ENCODE measurements at regions not wholly inside any gene's neighbourhood (a gene's known extent, or its start where the extent isn't known, plus 50 kb on each side); places are given as distances from the start of the nearest gene placed in this dataset.

DNA sequence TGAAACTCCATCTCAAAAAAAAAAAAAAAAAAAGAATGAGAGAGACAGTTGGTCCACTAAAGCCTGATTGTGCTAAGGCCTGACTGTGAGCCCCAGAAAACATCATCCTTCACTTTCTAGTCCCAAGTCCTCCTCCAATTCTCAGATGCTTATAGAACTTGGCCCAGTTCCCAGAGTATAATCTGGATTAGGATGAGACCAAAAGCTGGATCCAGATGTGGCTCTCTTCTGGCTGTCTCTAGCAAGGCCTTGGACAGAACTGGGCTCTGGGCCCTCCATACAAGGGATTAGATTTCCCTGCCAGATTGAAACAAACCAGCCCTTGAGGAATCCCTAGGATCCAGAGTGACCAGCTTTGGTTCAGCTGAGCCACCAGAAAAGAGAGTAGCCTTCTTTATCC is 98.4 kb upstream of the ZNF366 start:
- Histone ChIP-seq H3K9me2 (no peaks in the 10 kb centered on the region), H4K20me1 (ENCODE audit: insufficient read depth) (no peaks in the 10 kb centered on the region), H3K79me2 (ENCODE audit: insufficient read depth) (no peaks in the 10 kb centered on the region), H3K4me1 (ENCODE audit: control insufficient read depth in 1 of 2, insufficient read depth in 2 of 2, low read depth in 1 of 2, low read length in 1 of 2) (peaks cover 6 to 23% of the 10 kb centered on the region in 2 experiments; a peak in 3 of 4 replicates), H3K27ac (ENCODE audit: low read depth in 2 of 2, low read length in 1 of 2) (no peak overlapping the region), H3K36me3 (replicated peaks in 1 of 2; ENCODE audit: control insufficient read depth in 1 of 2, insufficient read depth in 2 of 2, low read length in 1 of 2) (no peaks in the 10 kb centered on the region), H3F3A (replicated peaks; ENCODE audit: insufficient read depth) (peaks cover 13% of the 10 kb centered on the region), H2AFZ (ENCODE audit: low read depth) (no peak overlapping the region), H3K9me3 (no peaks in the 10 kb centered on the region), H3K27me3 (ENCODE audit: insufficient read depth) (no peaks in the 10 kb centered on the region), H3K4me3 (ENCODE audit: low read depth in 2 of 2, low read length in 1 of 2) (no peak overlapping the region), H3K4me2 (no peak overlapping the region), H3K9ac (no peak overlapping the region)
- no peak for TF ChIP-seq RFX5 (IDR thresholded peaks at IDR 0.05; ENCODE audit: low read length)
- ChIA-PET CTCF (interaction anchor here (0.9 kb wide), 1 partner anchor 10 kb away, joined by 3 read pairs; no protein-coding TSS in a partner anchor), POLR2A (no interaction called here)
- no peak for DNase-seq

DNA sequence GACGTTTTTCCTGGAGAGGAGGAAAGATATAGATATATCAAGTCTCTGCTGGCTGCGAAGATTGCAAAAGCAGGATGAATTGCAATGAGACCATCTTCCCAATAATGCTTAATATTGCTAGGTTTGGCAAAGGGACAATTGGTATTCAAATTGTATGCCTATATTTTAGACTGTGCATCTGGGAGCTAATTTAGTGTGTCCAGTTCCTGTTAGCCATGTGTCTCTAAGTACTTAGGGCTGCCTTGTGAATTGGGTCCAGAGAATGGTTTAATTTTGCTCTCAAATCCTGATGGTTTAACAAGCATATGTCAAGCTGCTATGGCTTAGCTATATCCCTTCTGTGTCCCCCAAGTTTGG is 97.6 kb upstream of the ZNF366 start:
- Histone ChIP-seq H3K4me3 (ENCODE audit: low read depth in 2 of 2, low read length in 1 of 2) (no peak overlapping the region), H3K36me3 (replicated peaks in 1 of 2; ENCODE audit: control insufficient read depth in 1 of 2, insufficient read depth in 2 of 2, low read length in 1 of 2) (no peaks in the 10 kb centered on the region), H4K20me1 (ENCODE audit: insufficient read depth) (no peaks in the 10 kb centered on the region), H3K27ac (ENCODE audit: low read depth in 2 of 2, low read length in 1 of 2) (no peak overlapping the region), H3K79me2 (ENCODE audit: insufficient read depth) (no peaks in the 10 kb centered on the region), H3F3A (replicated peaks; ENCODE audit: insufficient read depth) (peaks cover 21% of the 10 kb centered on the region), H3K4me2 (no peak overlapping the region), H2AFZ (ENCODE audit: low read depth) (no peak overlapping the region), H3K9me2 (no peaks in the 10 kb centered on the region), H3K9me3 (no peaks in the 10 kb centered on the region), H3K27me3 (ENCODE audit: insufficient read depth) (no peaks in the 10 kb centered on the region), H3K4me1 (ENCODE audit: control insufficient read depth in 1 of 2, insufficient read depth in 2 of 2, low read depth in 1 of 2, low read length in 1 of 2) (peaks cover 14 to 23% of the 10 kb centered on the region in 2 experiments; a peak in 3 of 4 replicates), H3K9ac (no peak overlapping the region)
- WGBS (ENCODE audit: low lambda C conversion rate) = 87% methylated on average over 2 of the region's 2 CpGs
- TF ChIP-seq ZBTB33 (IDR thresholded peaks at IDR 0.05; ENCODE audit: borderline replicate concordance, low read depth) (no peak), TAF1 (IDR thresholded peaks at IDR 0.05; ENCODE audit: borderline replicate concordance, low read depth, low read length) (no peak), FOXJ3 (CRISPR knock-in tag; IDR thresholded peaks at IDR 0.05) (no peak), ELF1 (IDR thresholded peaks at IDR 0.05) (no peak), NRF1 (IDR thresholded peaks at IDR 0.05; ENCODE audit: low read depth, low read length) (no peak), MAX (IDR thresholded peaks at IDR 0.05; ENCODE audit: low read depth) (no peak), MXI1 (IDR thresholded peaks at IDR 0.05; ENCODE audit: low read depth, low read length) (no peak), RAD21 (IDR thresholded peaks at IDR 0.05; ENCODE audit: low read length) (no peak), CHD2 (IDR thresholded peaks at IDR 0.05; ENCODE audit: low read length, partially characterized antibody) (no peak), RFX5 (IDR thresholded peaks at IDR 0.05; ENCODE audit: low read length) (no peak), EP300 (IDR thresholded peaks at IDR 0.05; ENCODE audit: borderline replicate concordance in 1 of 2, low read depth in 1 of 2, low read length in 1 of 2) (no peak), FOSL2 (IDR thresholded peaks at IDR 0.05; ENCODE audit: borderline replicate concordance, low read depth) (no peak), SIN3A (IDR thresholded peaks at IDR 0.05; ENCODE audit: borderline replicate concordance, low read depth, low read length) (no peak), MEF2A (IDR thresholded peaks at IDR 0.05; ENCODE audit: borderline replicate concordance, low read depth) (no peak), GABPA (IDR thresholded peaks at IDR 0.05; ENCODE audit: low read depth) (no peak)
- TF ChIP-seq, protein P1, sequence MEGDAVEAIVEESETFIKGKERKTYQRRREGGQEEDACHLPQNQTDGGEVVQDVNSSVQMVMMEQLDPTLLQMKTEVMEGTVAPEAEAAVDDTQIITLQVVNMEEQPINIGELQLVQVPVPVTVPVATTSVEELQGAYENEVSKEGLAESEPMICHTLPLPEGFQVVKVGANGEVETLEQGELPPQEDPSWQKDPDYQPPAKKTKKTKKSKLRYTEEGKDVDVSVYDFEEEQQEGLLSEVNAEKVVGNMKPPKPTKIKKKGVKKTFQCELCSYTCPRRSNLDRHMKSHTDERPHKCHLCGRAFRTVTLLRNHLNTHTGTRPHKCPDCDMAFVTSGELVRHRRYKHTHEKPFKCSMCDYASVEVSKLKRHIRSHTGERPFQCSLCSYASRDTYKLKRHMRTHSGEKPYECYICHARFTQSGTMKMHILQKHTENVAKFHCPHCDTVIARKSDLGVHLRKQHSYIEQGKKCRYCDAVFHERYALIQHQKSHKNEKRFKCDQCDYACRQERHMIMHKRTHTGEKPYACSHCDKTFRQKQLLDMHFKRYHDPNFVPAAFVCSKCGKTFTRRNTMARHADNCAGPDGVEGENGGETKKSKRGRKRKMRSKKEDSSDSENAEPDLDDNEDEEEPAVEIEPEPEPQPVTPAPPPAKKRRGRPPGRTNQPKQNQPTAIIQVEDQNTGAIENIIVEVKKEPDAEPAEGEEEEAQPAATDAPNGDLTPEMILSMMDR (IDR thresholded peaks at IDR 0.05) = no peak
- TF ChIP-seq, protein P2, sequence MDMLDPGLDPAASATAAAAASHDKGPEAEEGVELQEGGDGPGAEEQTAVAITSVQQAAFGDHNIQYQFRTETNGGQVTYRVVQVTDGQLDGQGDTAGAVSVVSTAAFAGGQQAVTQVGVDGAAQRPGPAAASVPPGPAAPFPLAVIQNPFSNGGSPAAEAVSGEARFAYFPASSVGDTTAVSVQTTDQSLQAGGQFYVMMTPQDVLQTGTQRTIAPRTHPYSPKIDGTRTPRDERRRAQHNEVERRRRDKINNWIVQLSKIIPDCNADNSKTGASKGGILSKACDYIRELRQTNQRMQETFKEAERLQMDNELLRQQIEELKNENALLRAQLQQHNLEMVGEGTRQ (IDR thresholded peaks at IDR 0.05; ENCODE audit: borderline replicate concordance, low read depth, low read length) = no peak
- TF ChIP-seq, protein P3, sequence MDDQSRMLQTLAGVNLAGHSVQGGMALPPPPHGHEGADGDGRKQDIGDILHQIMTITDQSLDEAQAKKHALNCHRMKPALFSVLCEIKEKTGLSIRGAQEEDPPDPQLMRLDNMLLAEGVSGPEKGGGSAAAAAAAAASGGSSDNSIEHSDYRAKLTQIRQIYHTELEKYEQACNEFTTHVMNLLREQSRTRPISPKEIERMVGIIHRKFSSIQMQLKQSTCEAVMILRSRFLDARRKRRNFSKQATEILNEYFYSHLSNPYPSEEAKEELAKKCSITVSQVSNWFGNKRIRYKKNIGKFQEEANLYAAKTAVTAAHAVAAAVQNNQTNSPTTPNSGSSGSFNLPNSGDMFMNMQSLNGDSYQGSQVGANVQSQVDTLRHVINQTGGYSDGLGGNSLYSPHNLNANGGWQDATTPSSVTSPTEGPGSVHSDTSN (IDR thresholded peaks at IDR 0.05) = no peak
- CTCF ChIA-PET = no interaction called here
- POLR2A ChIA-PET = no interaction called here
- no peak for DNase-seq
